ENCODE measurements at regions not wholly inside any gene's neighbourhood (a gene's known extent, or its start where the extent isn't known, plus 50 kb on each side); places are given as distances from the start of the nearest gene placed in this dataset.
"Not testable (repeated sequence)": the region's sequence is repeated elsewhere in the genome, so short reads cannot be mapped to it uniquely, and the experiment has no call there.

GRCh38 chr6:66307490-66307889, 600.5 kb upstream of the EYS start:
- no peak for DNase-seq (ENCODE audit: low read depth)
- no peak overlapping the region for H3K4me3 ChIP-seq (ENCODE audit: low read depth, low read length)
- TF ChIP-seq, protein P1, sequence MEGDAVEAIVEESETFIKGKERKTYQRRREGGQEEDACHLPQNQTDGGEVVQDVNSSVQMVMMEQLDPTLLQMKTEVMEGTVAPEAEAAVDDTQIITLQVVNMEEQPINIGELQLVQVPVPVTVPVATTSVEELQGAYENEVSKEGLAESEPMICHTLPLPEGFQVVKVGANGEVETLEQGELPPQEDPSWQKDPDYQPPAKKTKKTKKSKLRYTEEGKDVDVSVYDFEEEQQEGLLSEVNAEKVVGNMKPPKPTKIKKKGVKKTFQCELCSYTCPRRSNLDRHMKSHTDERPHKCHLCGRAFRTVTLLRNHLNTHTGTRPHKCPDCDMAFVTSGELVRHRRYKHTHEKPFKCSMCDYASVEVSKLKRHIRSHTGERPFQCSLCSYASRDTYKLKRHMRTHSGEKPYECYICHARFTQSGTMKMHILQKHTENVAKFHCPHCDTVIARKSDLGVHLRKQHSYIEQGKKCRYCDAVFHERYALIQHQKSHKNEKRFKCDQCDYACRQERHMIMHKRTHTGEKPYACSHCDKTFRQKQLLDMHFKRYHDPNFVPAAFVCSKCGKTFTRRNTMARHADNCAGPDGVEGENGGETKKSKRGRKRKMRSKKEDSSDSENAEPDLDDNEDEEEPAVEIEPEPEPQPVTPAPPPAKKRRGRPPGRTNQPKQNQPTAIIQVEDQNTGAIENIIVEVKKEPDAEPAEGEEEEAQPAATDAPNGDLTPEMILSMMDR (IDR thresholded peaks at IDR 0.05; ENCODE audit: control insufficient read depth, extremely low read depth, insufficient read depth), result no peak

- H3K4me3 ChIP-seq (ENCODE audit: low read depth, low read length), result no peak overlapping the region
- DNase-seq (ENCODE audit: low read depth), result no peak
- TF ChIP-seq, protein P1 (IDR thresholded peaks at IDR 0.05; ENCODE audit: control insufficient read depth, extremely low read depth, insufficient read depth), result no peak
These were observed 584.9 kb upstream of the EYS start for GRCh38 chr6:66291905-66292304.

- TF ChIP-seq, protein P1 (IDR thresholded peaks at IDR 0.05; ENCODE audit: control insufficient read depth, extremely low read depth, insufficient read depth), result no peak
- no peak overlapping the region for H3K4me3 ChIP-seq (ENCODE audit: low read depth, low read length)
- no peak for DNase-seq (ENCODE audit: low read depth)
These were observed 582.9 kb upstream of the EYS start for GRCh38 chr6:66289889-66290288.

- no peak for DNase-seq (ENCODE audit: low read depth)
- no peak overlapping the region for H3K4me3 ChIP-seq (ENCODE audit: low read depth, low read length)
- TF ChIP-seq, protein P1 (IDR thresholded peaks at IDR 0.05; ENCODE audit: control insufficient read depth, extremely low read depth, insufficient read depth), result no peak
These were observed 571.1 kb upstream of the EYS start for GRCh38 chr6:66278115-66278514.

GRCh38 chr6:66277400-66277799, 570.4 kb upstream of the EYS start:
- no peak overlapping the region for H3K4me3 ChIP-seq (ENCODE audit: low read depth, low read length)
- DNase-seq (ENCODE audit: low read depth), result no peak
- TF ChIP-seq, protein P1 (IDR thresholded peaks at IDR 0.05; ENCODE audit: control insufficient read depth, extremely low read depth, insufficient read depth), result no peak

DNA sequence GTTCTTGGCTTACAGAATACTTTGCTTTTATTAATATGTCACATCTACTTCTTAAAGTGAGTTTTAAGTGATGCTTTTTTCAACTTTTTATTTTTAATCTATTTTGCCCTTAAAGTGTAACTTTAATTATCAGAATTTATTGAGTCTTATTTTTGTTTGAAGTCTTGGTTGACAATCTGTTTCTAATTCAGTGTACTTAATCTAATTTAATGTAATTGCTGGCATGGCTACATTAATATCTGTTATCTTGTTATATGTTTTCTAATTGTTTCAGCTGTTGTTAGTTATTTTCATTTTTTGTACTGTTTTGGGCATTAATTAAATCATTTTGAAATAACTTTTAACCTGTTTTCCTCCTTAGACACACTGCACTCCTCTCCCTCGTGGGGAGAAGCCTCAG, 558.7 kb upstream of the EYS start:
- no peak for DNase-seq (ENCODE audit: low read depth)
- H3K4me3 ChIP-seq (ENCODE audit: low read depth, low read length), result no peak overlapping the region
- TF ChIP-seq, protein P1 (IDR thresholded peaks at IDR 0.05; ENCODE audit: control insufficient read depth, extremely low read depth, insufficient read depth), result no peak

- no peak overlapping the region for H3K4me3 ChIP-seq (ENCODE audit: low read depth, low read length)
- TF ChIP-seq, protein P1 (IDR thresholded peaks at IDR 0.05; ENCODE audit: control insufficient read depth, extremely low read depth, insufficient read depth), result no peak
- DNase-seq (ENCODE audit: low read depth), result no peak
These were observed 557.4 kb upstream of the EYS start for GRCh38 chr6:66264376-66264775.

GRCh38 chr6:66258731-66259487, 551.9 kb upstream of the EYS start:
- not testable (repeated sequence) for H3K4me3 ChIP-seq (ENCODE audit: low read depth, low read length); DNase-seq (ENCODE audit: low read depth)

All from LNCaP clone FGC (cell line).